ENCODE measurements at regions not wholly inside any gene's neighbourhood (a gene's known extent, or its start where the extent isn't known, plus 50 kb on each side); places are given as distances from the start of the nearest gene placed in this dataset.
"Not testable (repeated sequence)": the region's sequence is repeated elsewhere in the genome, so short reads cannot be mapped to it uniquely, and the experiment has no call there.

- no peaks in the 10 kb centered on the region for H3K9me3 ChIP-seq
- no peak overlapping the region for H3K4me3 Mint-ChIP-seq (ENCODE audit: unreplicated experiment)
- H3K4me1 Mint-ChIP-seq (ENCODE audit: low read depth, unreplicated experiment): no peaks in the 10 kb centered on the region
Measured at GRCh38 chr2:90079374-90079773, 1387.9 kb downstream of the RPIA start.

GRCh38 chr2:90087792-90088191 lies 1396.3 kb downstream of the RPIA start:
- H3K27me3 ChIP-seq (replicated peaks; ENCODE audit: control insufficient read depth, insufficient read depth, low read length); H3K27me3 Mint-ChIP-seq (ENCODE audit: insufficient read depth, unreplicated experiment); intact Hi-C loops (cut with micrococcal nuclease; ENCODE audit: unreplicated experiment); H3K4me1 Mint-ChIP-seq (ENCODE audit: low read depth, unreplicated experiment); H3K9me3 Mint-ChIP-seq (ENCODE audit: unreplicated experiment); BruUV-seq (replicated peaks); H3K9me3 ChIP-seq; H3K4me1 ChIP-seq; POLR2A ChIA-PET; H3K4me3 ChIP-seq (ENCODE audit: low read depth, low read length); H3K4me3 Mint-ChIP-seq (ENCODE audit: unreplicated experiment); H3K36me3 Mint-ChIP-seq (ENCODE audit: insufficient read depth, unreplicated experiment); H3K27ac Mint-ChIP-seq (ENCODE audit: unreplicated experiment); H3K36me3 ChIP-seq (ENCODE audit: control insufficient read depth, insufficient read depth, low read length): not testable (repeated sequence)
- peak in 1 of 2 experiments; percentile 8 for DNase-seq
- CTCF ChIA-PET: interaction anchor here (0.9 kb wide), 1 partner anchor 23 kb away, joined by 3 read pairs; no protein-coding TSS in a partner anchor
- TF ChIP-seq CTCF (IDR thresholded peaks at IDR 0.05; ENCODE audit: insufficient read depth in 1 of 2, low read depth in 1 of 2, low read length in 1 of 2, severe bottlenecking in 1 of 2, unreplicated experiment in 1 of 2): peak in 1 of 2 experiments; percentile 28

More at GRCh38 chr2:90079374-90079773, 1387.9 kb downstream of the RPIA start:
- TF ChIP-seq CTCF (IDR thresholded peaks at IDR 0.05; ENCODE audit: insufficient read depth in 1 of 2, low read depth in 1 of 2, low read length in 1 of 2, severe bottlenecking in 1 of 2, unreplicated experiment in 1 of 2): no peak
- no peak overlapping the region for H3K27ac Mint-ChIP-seq (ENCODE audit: unreplicated experiment)
- H3K4me1 ChIP-seq: no peaks in the 10 kb centered on the region
- H3K27me3 ChIP-seq (replicated peaks; ENCODE audit: control insufficient read depth, insufficient read depth, low read length): no peaks in the 10 kb centered on the region
- no peak for DNase-seq
- intact Hi-C loops (cut with micrococcal nuclease; ENCODE audit: unreplicated experiment): no loop called here
- no peaks in the 10 kb centered on the region for H3K36me3 Mint-ChIP-seq (ENCODE audit: insufficient read depth, unreplicated experiment)
- CTCF ChIA-PET: no interaction called here
- peaks cover 9% of the 10 kb centered on the region for H3K27me3 Mint-ChIP-seq (ENCODE audit: insufficient read depth, unreplicated experiment)
- H3K9me3 Mint-ChIP-seq (ENCODE audit: unreplicated experiment): no peaks in the 10 kb centered on the region
- POLR2A ChIA-PET: no interaction called here
- no peak overlapping the region for H3K4me3 ChIP-seq (ENCODE audit: low read depth, low read length)
- BruUV-seq (replicated peaks): no TSS peak
- no peaks in the 10 kb centered on the region for H3K36me3 ChIP-seq (ENCODE audit: control insufficient read depth, insufficient read depth, low read length)

GRCh38 chr2:90093571-90094270 lies 1402.2 kb downstream of the RPIA start:
- CTCF ChIA-PET; H3K9me3 ChIP-seq; H3K4me3 ChIP-seq (ENCODE audit: low read depth, low read length); H3K36me3 ChIP-seq (ENCODE audit: control insufficient read depth, insufficient read depth, low read length); H3K27me3 ChIP-seq (replicated peaks; ENCODE audit: control insufficient read depth, insufficient read depth, low read length); H3K4me3 Mint-ChIP-seq (ENCODE audit: unreplicated experiment); H3K4me1 ChIP-seq; H3K27ac Mint-ChIP-seq (ENCODE audit: unreplicated experiment); H3K9me3 Mint-ChIP-seq (ENCODE audit: unreplicated experiment); H3K27me3 Mint-ChIP-seq (ENCODE audit: insufficient read depth, unreplicated experiment); BruUV-seq (replicated peaks); H3K36me3 Mint-ChIP-seq (ENCODE audit: insufficient read depth, unreplicated experiment); DNase-seq; H3K4me1 Mint-ChIP-seq (ENCODE audit: low read depth, unreplicated experiment); intact Hi-C loops (cut with micrococcal nuclease; ENCODE audit: unreplicated experiment); POLR2A ChIA-PET: not testable (repeated sequence)

GRCh38 chr2:90097617-90098016 lies 1406.1 kb downstream of the RPIA start:
- POLR2A ChIA-PET; H3K27me3 Mint-ChIP-seq (ENCODE audit: insufficient read depth, unreplicated experiment); H3K9me3 Mint-ChIP-seq (ENCODE audit: unreplicated experiment): not testable (repeated sequence)

More at GRCh38 chr2:90097617-90098016, 1406.1 kb downstream of the RPIA start:
- H3K27me3 ChIP-seq (replicated peaks; ENCODE audit: control insufficient read depth, insufficient read depth, low read length); BruUV-seq (replicated peaks); H3K9me3 ChIP-seq; DNase-seq; H3K36me3 ChIP-seq (ENCODE audit: control insufficient read depth, insufficient read depth, low read length); intact Hi-C loops (cut with micrococcal nuclease; ENCODE audit: unreplicated experiment); H3K27ac Mint-ChIP-seq (ENCODE audit: unreplicated experiment); H3K4me3 Mint-ChIP-seq (ENCODE audit: unreplicated experiment); H3K4me1 ChIP-seq; H3K4me3 ChIP-seq (ENCODE audit: low read depth, low read length); H3K36me3 Mint-ChIP-seq (ENCODE audit: insufficient read depth, unreplicated experiment); H3K4me1 Mint-ChIP-seq (ENCODE audit: low read depth, unreplicated experiment); CTCF ChIA-PET: not testable (repeated sequence)
